Thymus (tissue), 11 donors: ENCODE measurements at regions not wholly inside any gene's neighbourhood (a gene's known extent, or its start where the extent isn't known, plus 50 kb on each side); places are given as distances from the start of the nearest gene placed in this dataset.
"Not testable (repeated sequence)": the region's sequence is repeated elsewhere in the genome, so short reads cannot be mapped to it uniquely, and the experiment has no call there.

ENCODE experiments used
- DNase-seq, 9 donors: peaks; one replicate each; pipeline ENCODE4 v3.0.0-alpha.2; 2013; ENCODE audit warnings: low spot score in 9 of 9, low read depth in 6 of 9, missing footprints in 1 of 9
- H3K27ac ChIP-seq, 2 donors: one replicate each; pipeline ENCODE4 v1.5.1; 2013; ENCODE audit warnings: control low read depth in 1 of 2, low read depth in 1 of 2, low read length in 1 of 2, mild to moderate bottlenecking in 1 of 2, moderate library complexity in 1 of 2
- H3K27me3 ChIP-seq, 2 donors: one replicate each; pipeline ENCODE4 v1.5.1; 2013; ENCODE audit warnings: low read length in 1 of 2; ENCODE audit not compliant: control insufficient read depth in 2 of 2, insufficient read depth in 1 of 2
- H3K36me3 ChIP-seq, 2 donors: one replicate each; pipeline ENCODE4 v1.5.1; 2013; ENCODE audit warnings: low read length in 1 of 2, mild to moderate bottlenecking in 1 of 2, moderate library complexity in 1 of 2; ENCODE audit not compliant: control insufficient read depth in 2 of 2, insufficient read depth in 2 of 2
- H3K4me1 ChIP-seq, 2 donors: one replicate each; pipeline ENCODE4 v1.5.1; 2013; ENCODE audit warnings: low read length in 2 of 2; ENCODE audit not compliant: control insufficient read depth in 2 of 2, insufficient read depth in 2 of 2
- H3K4me3 ChIP-seq, 2 donors: one replicate each; pipeline ENCODE4 v1.5.1; 2013; ENCODE audit warnings: low read length in 2 of 2, control low read depth in 1 of 2, mild to moderate bottlenecking in 1 of 2
- H3K9me3 ChIP-seq, 2 donors: one replicate each; pipeline ENCODE4 v1.5.1; 2013; ENCODE audit warnings: low read length in 1 of 2, mild to moderate bottlenecking in 1 of 2; ENCODE audit not compliant: control insufficient read depth in 2 of 2, insufficient read depth in 1 of 2
- WGBS: extraction: QIAGEN DNeasy Blood & Tissue Kit; methylation state at CpG from one replicate; pipeline ENCODE4 v1.1.7; 2013; 5-methylcytosine and 5-hydroxymethylcytosine counted together
- donor health status: healthy.

- H3K4me3 ChIP-seq, H3K27ac ChIP-seq, H3K27me3 ChIP-seq, DNase-seq, H3K9me3 ChIP-seq, H3K36me3 ChIP-seq, H3K4me1 ChIP-seq: not testable (repeated sequence)
- 80% methylated on average over 3 of the region's 3 CpGs for WGBS
These were observed 260.3 kb downstream of the ZNF37A start for GRCh38 chr10:38354410-38354809.

- Histone ChIP-seq H3K27ac (peak overlapping the region; percentile 84 to 88), H3K4me3 (peak overlapping the region; percentile 48 to 54)
- not testable (repeated sequence) for H3K4me1 ChIP-seq, H3K36me3 ChIP-seq, H3K9me3 ChIP-seq, H3K27me3 ChIP-seq
- WGBS = 7% methylated on average over 35 of the region's 41 CpGs
- DNase-seq = peak; percentile 37 to 84 (median 62)
These were observed 261.9 kb downstream of the ZNF37A start for GRCh38 chr10:38355911-38356526.

- H3K4me3 ChIP-seq = peak overlapping the region; percentile 48 to 54
- H3K36me3 ChIP-seq, H3K4me1 ChIP-seq, H3K9me3 ChIP-seq, H3K27me3 ChIP-seq: not testable (repeated sequence)
- 7% methylated on average over 13 of the region's 16 CpGs for WGBS
- H3K27ac ChIP-seq = peak overlapping the region; percentile 84 to 87
- peak in 1 of 9 donors; percentile 11 for DNase-seq
These were observed 262.4 kb downstream of the ZNF37A start for GRCh38 chr10:38356527-38356926.

- DNase-seq, H3K27ac ChIP-seq, H3K27me3 ChIP-seq, H3K9me3 ChIP-seq, H3K4me1 ChIP-seq, H3K4me3 ChIP-seq: not testable (repeated sequence)
- peaks cover 7 to 15% of the 10 kb centered on the region in 2 donors for H3K36me3 ChIP-seq
These were observed 268.4 kb downstream of the ZNF37A start for GRCh38 chr10:38362514-38362913.

- not testable (repeated sequence) for DNase-seq, H3K9me3 ChIP-seq, H3K4me3 ChIP-seq, H3K27me3 ChIP-seq, H3K4me1 ChIP-seq, H3K27ac ChIP-seq
- WGBS = 97% methylated on average over 3 of the region's 4 CpGs
- H3K36me3 ChIP-seq = peaks cover 7 to 13% of the 10 kb centered on the region in 2 donors
These were observed 269.9 kb downstream of the ZNF37A start for GRCh38 chr10:38364073-38364472.

- H3K36me3 ChIP-seq, H3K27me3 ChIP-seq, H3K27ac ChIP-seq, H3K4me3 ChIP-seq, H3K4me1 ChIP-seq, H3K9me3 ChIP-seq: not testable (repeated sequence)
- WGBS = 65% methylated on average over 5 of the region's 5 CpGs
- DNase-seq = peak in 4 of 9 donors; percentile 2 to 40 (median 11)
These were observed 271.8 kb downstream of the ZNF37A start for GRCh38 chr10:38365917-38366316.

- not testable (repeated sequence) for H3K4me1 ChIP-seq, H3K36me3 ChIP-seq, H3K27ac ChIP-seq, DNase-seq, H3K4me3 ChIP-seq, H3K27me3 ChIP-seq, H3K9me3 ChIP-seq
- WGBS = 97% methylated on average over 2 of the region's 2 CpGs
These were observed 289.7 kb downstream of the ZNF37A start for GRCh38 chr10:38383800-38384199.

GRCh38 chr10:38386869-38387268 lies 292.7 kb downstream of the ZNF37A start:
- H3K4me1 ChIP-seq, H3K4me3 ChIP-seq, H3K27me3 ChIP-seq, H3K9me3 ChIP-seq, DNase-seq, H3K36me3 ChIP-seq, H3K27ac ChIP-seq: not testable (repeated sequence)

GRCh38 chr10:38390725-38391124 lies 296.6 kb downstream of the ZNF37A start:
- not testable (repeated sequence) for H3K27me3 ChIP-seq, H3K9me3 ChIP-seq, H3K36me3 ChIP-seq, H3K27ac ChIP-seq, H3K4me1 ChIP-seq, H3K4me3 ChIP-seq
- peak in 1 of 9 donors; percentile 35 for DNase-seq
- WGBS = 87% methylated on average over 3 of the region's 3 CpGs

- not testable (repeated sequence) for DNase-seq, H3K36me3 ChIP-seq, H3K4me1 ChIP-seq, H3K9me3 ChIP-seq, H3K27me3 ChIP-seq, H3K4me3 ChIP-seq, H3K27ac ChIP-seq
- 89% methylated on average over 1 of the region's 1 CpG for WGBS
These were observed 301.3 kb downstream of the ZNF37A start for GRCh38 chr10:38395465-38395864.
